ENCODE measurements at regions not wholly inside any gene's neighbourhood (a gene's known extent, or its start where the extent isn't known, plus 50 kb on each side); places are given as distances from the start of the nearest gene placed in this dataset.

- Histone ChIP-seq H3K4me3 (ENCODE audit: low read length) (no peak overlapping the region), H3K27me3 (ENCODE audit: insufficient read depth, low read length, poor library complexity, severe bottlenecking) (no peaks in the 10 kb centered on the region), H3K36me3 (ENCODE audit: insufficient read depth, low read length) (no peaks in the 10 kb centered on the region), H3K9me3 (ENCODE audit: low read length) (peaks cover 13% of the 10 kb centered on the region), H3K27ac (ENCODE audit: low read depth, low read length) (no peak overlapping the region), H3K4me1 (ENCODE audit: insufficient read depth, low read length) (no peaks in the 10 kb centered on the region)
- ChIA-PET POLR2A (no interaction called here), CTCF (no interaction called here)
- Mint-ChIP-seq H3K27ac (no peak overlapping the region), H3K4me1 (no peaks in the 10 kb centered on the region), H3K36me3 (no peaks in the 10 kb centered on the region), H3K4me3 (no peak overlapping the region), H3K9me3 (peaks cover 0 to 17% (median 9%) of the 10 kb centered on the region in 5 donors), H3K27me3 (no peaks in the 10 kb centered on the region)
- no peak for DNase-seq
These were observed 498.3 kb upstream of the LRRTM4 start for GRCh38 chr2:78020491-78020890.

GRCh38 chr2:78023356-78023755 lies 501.2 kb upstream of the LRRTM4 start:
- Mint-ChIP-seq H3K27me3 (no peaks in the 10 kb centered on the region), H3K27ac (no peak overlapping the region)
- CTCF ChIA-PET = no interaction called here

DNA sequence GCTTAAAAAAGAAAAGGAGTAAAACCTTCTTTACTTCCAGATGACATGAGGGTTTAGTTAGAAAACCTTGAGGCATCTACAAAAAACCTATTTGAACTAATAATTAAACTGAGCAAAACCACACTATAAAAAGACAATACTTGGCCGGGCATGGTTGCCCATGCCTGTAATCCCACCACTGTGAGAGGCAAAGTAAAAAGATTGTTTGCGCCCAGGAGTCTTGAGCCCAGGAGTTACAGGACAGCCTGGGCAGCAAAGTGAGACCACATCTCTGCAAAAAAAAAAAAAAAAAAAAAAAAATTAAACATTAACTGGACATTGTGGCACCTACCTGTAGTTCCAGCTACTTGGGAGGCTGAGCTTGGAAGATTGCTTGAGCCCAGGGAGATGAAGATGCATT lies 502.8 kb upstream of the LRRTM4 start:
- H3K9me3 ChIP-seq (ENCODE audit: low read length) = peaks cover 16% of the 10 kb centered on the region
- H3K27ac ChIP-seq (ENCODE audit: low read depth, low read length) = no peak overlapping the region
- peaks cover 8 to 27% (median 19%) of the 10 kb centered on the region in 5 donors for H3K9me3 Mint-ChIP-seq
- no peak overlapping the region for H3K4me3 Mint-ChIP-seq
- H3K27me3 ChIP-seq (ENCODE audit: insufficient read depth, low read length, poor library complexity, severe bottlenecking) = no peaks in the 10 kb centered on the region
- POLR2A ChIA-PET = no interaction called here
- CTCF ChIA-PET = no interaction called here
- H3K27me3 Mint-ChIP-seq = no peaks in the 10 kb centered on the region
- H3K36me3 ChIP-seq (ENCODE audit: insufficient read depth, low read length) = no peaks in the 10 kb centered on the region
- no peak overlapping the region for H3K4me3 ChIP-seq (ENCODE audit: low read length)
- DNase-seq = no peak
- H3K27ac Mint-ChIP-seq = no peak overlapping the region
- H3K4me1 ChIP-seq (ENCODE audit: insufficient read depth, low read length) = no peaks in the 10 kb centered on the region
- no peaks in the 10 kb centered on the region for H3K36me3 Mint-ChIP-seq
- H3K4me1 Mint-ChIP-seq = no peaks in the 10 kb centered on the region

More at GRCh38 chr2:78023356-78023755, 501.2 kb upstream of the LRRTM4 start:
- peaks cover 6 to 19% (median 11%) of the 10 kb centered on the region in 5 donors for H3K9me3 Mint-ChIP-seq
- POLR2A ChIA-PET = no interaction called here
- H3K4me3 Mint-ChIP-seq = no peak overlapping the region
- H3K9me3 ChIP-seq (ENCODE audit: low read length) = peaks cover 13% of the 10 kb centered on the region
- H3K4me1 ChIP-seq (ENCODE audit: insufficient read depth, low read length) = no peaks in the 10 kb centered on the region
- DNase-seq = peak in 1 of 5 donors; percentile 41
- H3K4me3 ChIP-seq (ENCODE audit: low read length) = no peak overlapping the region
- no peaks in the 10 kb centered on the region for H3K36me3 Mint-ChIP-seq
- no peaks in the 10 kb centered on the region for H3K4me1 Mint-ChIP-seq
- H3K27me3 ChIP-seq (ENCODE audit: insufficient read depth, low read length, poor library complexity, severe bottlenecking) = no peaks in the 10 kb centered on the region
- H3K36me3 ChIP-seq (ENCODE audit: insufficient read depth, low read length) = no peaks in the 10 kb centered on the region
- no peak overlapping the region for H3K27ac ChIP-seq (ENCODE audit: low read depth, low read length)

- Histone ChIP-seq H3K36me3 (ENCODE audit: insufficient read depth, low read length) (no peaks in the 10 kb centered on the region), H3K27ac (ENCODE audit: low read depth, low read length) (no peak overlapping the region), H3K27me3 (ENCODE audit: insufficient read depth, low read length, poor library complexity, severe bottlenecking) (no peaks in the 10 kb centered on the region), H3K9me3 (ENCODE audit: low read length) (peaks cover 7% of the 10 kb centered on the region), H3K4me3 (ENCODE audit: low read length) (no peak overlapping the region), H3K4me1 (ENCODE audit: insufficient read depth, low read length) (no peaks in the 10 kb centered on the region)
- DNase-seq = no peak
- peaks cover 10 to 45% (median 19%) of the 10 kb centered on the region in 5 donors for H3K9me3 Mint-ChIP-seq
- H3K27ac Mint-ChIP-seq = no peak overlapping the region
- H3K36me3 Mint-ChIP-seq = no peaks in the 10 kb centered on the region
- no peak overlapping the region for H3K4me3 Mint-ChIP-seq
- ChIA-PET CTCF (no interaction called here), POLR2A (no interaction called here)
- no peaks in the 10 kb centered on the region for H3K4me1 Mint-ChIP-seq
- H3K27me3 Mint-ChIP-seq = no peaks in the 10 kb centered on the region
These were observed 507.3 kb upstream of the LRRTM4 start for GRCh38 chr2:78029392-78029995.

- Mint-ChIP-seq H3K9me3 (peaks cover 6 to 37% (median 19%) of the 10 kb centered on the region in 5 donors), H3K4me1 (no peaks in the 10 kb centered on the region), H3K27ac (no peak overlapping the region), H3K27me3 (no peaks in the 10 kb centered on the region), H3K36me3 (no peaks in the 10 kb centered on the region), H3K4me3 (no peak overlapping the region)
- Histone ChIP-seq H3K4me1 (ENCODE audit: insufficient read depth, low read length) (no peaks in the 10 kb centered on the region), H3K27me3 (ENCODE audit: insufficient read depth, low read length, poor library complexity, severe bottlenecking) (no peaks in the 10 kb centered on the region), H3K4me3 (ENCODE audit: low read length) (no peak overlapping the region), H3K27ac (ENCODE audit: low read depth, low read length) (no peak overlapping the region), H3K9me3 (ENCODE audit: low read length) (peaks cover 2% of the 10 kb centered on the region), H3K36me3 (ENCODE audit: insufficient read depth, low read length) (no peaks in the 10 kb centered on the region)
- POLR2A ChIA-PET = no interaction called here
- CTCF ChIA-PET = no interaction called here
- no peak for DNase-seq
These were observed 512.5 kb upstream of the LRRTM4 start for GRCh38 chr2:78034706-78035105.

DNA sequence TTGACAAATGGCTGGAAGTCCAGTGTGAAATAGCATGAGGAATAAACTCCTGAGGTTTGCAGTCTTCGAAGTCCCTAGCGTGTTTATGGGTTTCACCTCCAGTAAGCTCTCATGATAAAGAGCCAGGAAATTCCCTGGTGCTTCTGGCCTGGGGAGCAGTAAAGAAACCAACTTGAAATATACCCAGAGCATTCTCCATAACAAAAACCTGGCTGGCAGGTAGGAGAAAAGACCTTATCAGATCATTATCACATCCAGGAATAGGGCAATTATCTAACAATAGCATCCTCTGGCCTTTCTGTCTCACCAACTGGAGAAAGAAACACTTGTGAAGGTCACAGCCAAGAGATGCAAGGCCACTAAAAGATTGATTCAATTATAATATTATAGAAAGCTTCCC lies 513.6 kb upstream of the LRRTM4 start:
- CTCF ChIA-PET = no interaction called here
- Histone ChIP-seq H3K36me3 (ENCODE audit: insufficient read depth, low read length) (no peaks in the 10 kb centered on the region), H3K27me3 (ENCODE audit: insufficient read depth, low read length, poor library complexity, severe bottlenecking) (no peaks in the 10 kb centered on the region), H3K27ac (ENCODE audit: low read depth, low read length) (no peak overlapping the region), H3K9me3 (ENCODE audit: low read length) (no peaks in the 10 kb centered on the region), H3K4me3 (ENCODE audit: low read length) (no peak overlapping the region), H3K4me1 (ENCODE audit: insufficient read depth, low read length) (no peaks in the 10 kb centered on the region)
- H3K27ac Mint-ChIP-seq = no peak overlapping the region
- no peaks in the 10 kb centered on the region for H3K27me3 Mint-ChIP-seq
- H3K4me1 Mint-ChIP-seq = no peaks in the 10 kb centered on the region
- POLR2A ChIA-PET = no interaction called here
- no peak overlapping the region for H3K4me3 Mint-ChIP-seq
- peaks cover 5 to 39% (median 18%) of the 10 kb centered on the region in 5 donors for H3K9me3 Mint-ChIP-seq
- H3K36me3 Mint-ChIP-seq = no peaks in the 10 kb centered on the region
- DNase-seq = no peak

- no peak overlapping the region for H3K27ac Mint-ChIP-seq
- Histone ChIP-seq H3K36me3 (ENCODE audit: insufficient read depth, low read length) (no peaks in the 10 kb centered on the region), H3K27me3 (ENCODE audit: insufficient read depth, low read length, poor library complexity, severe bottlenecking) (no peaks in the 10 kb centered on the region), H3K4me1 (ENCODE audit: insufficient read depth, low read length) (no peaks in the 10 kb centered on the region), H3K9me3 (ENCODE audit: low read length) (peaks cover 6% of the 10 kb centered on the region), H3K27ac (ENCODE audit: low read depth, low read length) (no peak overlapping the region), H3K4me3 (ENCODE audit: low read length) (no peak overlapping the region)
- no peak overlapping the region for H3K4me3 Mint-ChIP-seq
- peaks cover 17 to 61% (median 25%) of the 10 kb centered on the region in 5 donors for H3K9me3 Mint-ChIP-seq
- no peak for DNase-seq
- H3K27me3 Mint-ChIP-seq = no peaks in the 10 kb centered on the region
- CTCF ChIA-PET = no interaction called here
- POLR2A ChIA-PET = no interaction called here
- H3K4me1 Mint-ChIP-seq = no peaks in the 10 kb centered on the region
- H3K36me3 Mint-ChIP-seq = peaks cover 0 to 2% (median 0%) of the 10 kb centered on the region in 3 donors
These were observed 529.3 kb upstream of the LRRTM4 start for GRCh38 chr2:78051480-78051879.

GRCh38 chr2:78056976-78057375 lies 534.8 kb upstream of the LRRTM4 start:
- Mint-ChIP-seq H3K36me3 (peaks cover 0 to 2% (median 0%) of the 10 kb centered on the region in 3 donors), H3K9me3 (peaks cover 5 to 37% (median 15%) of the 10 kb centered on the region in 5 donors)
- POLR2A ChIA-PET = no interaction called here

GRCh38 chr2:78061301-78061700 lies 539.1 kb upstream of the LRRTM4 start:
- Histone ChIP-seq H3K27me3 (ENCODE audit: insufficient read depth, low read length, poor library complexity, severe bottlenecking) (no peaks in the 10 kb centered on the region), H3K36me3 (ENCODE audit: insufficient read depth, low read length) (no peaks in the 10 kb centered on the region), H3K4me3 (ENCODE audit: low read length) (no peak overlapping the region), H3K4me1 (ENCODE audit: insufficient read depth, low read length) (no peaks in the 10 kb centered on the region), H3K9me3 (ENCODE audit: low read length) (no peaks in the 10 kb centered on the region), H3K27ac (ENCODE audit: low read depth, low read length) (no peak overlapping the region)
- no peak for DNase-seq
- POLR2A ChIA-PET = no interaction called here
- H3K4me3 Mint-ChIP-seq = no peak overlapping the region
- H3K9me3 Mint-ChIP-seq = peaks cover 0 to 30% (median 12%) of the 10 kb centered on the region in 5 donors
- no peak overlapping the region for H3K27ac Mint-ChIP-seq
- CTCF ChIA-PET = no interaction called here
- no peaks in the 10 kb centered on the region for H3K36me3 Mint-ChIP-seq
- no peaks in the 10 kb centered on the region for H3K4me1 Mint-ChIP-seq
- no peaks in the 10 kb centered on the region for H3K27me3 Mint-ChIP-seq

More at GRCh38 chr2:78056976-78057375, 534.8 kb upstream of the LRRTM4 start:
- no peak overlapping the region for H3K27ac ChIP-seq (ENCODE audit: low read depth, low read length)
- peaks cover 2% of the 10 kb centered on the region for H3K9me3 ChIP-seq (ENCODE audit: low read length)
- CTCF ChIA-PET = no interaction called here
- no peaks in the 10 kb centered on the region for H3K4me1 Mint-ChIP-seq
- no peak overlapping the region for H3K27ac Mint-ChIP-seq
- H3K36me3 ChIP-seq (ENCODE audit: insufficient read depth, low read length) = no peaks in the 10 kb centered on the region
- H3K4me1 ChIP-seq (ENCODE audit: insufficient read depth, low read length) = no peaks in the 10 kb centered on the region
- no peak overlapping the region for H3K4me3 Mint-ChIP-seq
- no peaks in the 10 kb centered on the region for H3K27me3 ChIP-seq (ENCODE audit: insufficient read depth, low read length, poor library complexity, severe bottlenecking)
- H3K27me3 Mint-ChIP-seq = no peaks in the 10 kb centered on the region
- no peak for DNase-seq
- H3K4me3 ChIP-seq (ENCODE audit: low read length) = no peak overlapping the region
